Neural progenitor cell (in vitro differentiated cells): ENCODE measurements at regions not wholly inside any gene's neighbourhood (a gene's known extent, or its start where the extent isn't known, plus 50 kb on each side); places are given as distances from the start of the nearest gene placed in this dataset.

ENCODE experiments used
- EZH2 ChIP-seq: fragments of 200-600 bp; sonication (generic); IDR thresholded peaks from 2 replicates; pipeline ENCODE4 v1.6.1; 2017; ENCODE audit warnings: antibody characterized with exemption, mild to moderate bottlenecking, moderate library complexity
- EZH2phosphoT487 ChIP-seq: fragments of 200-600 bp; sonication (generic); IDR thresholded peaks from 2 replicates; pipeline ENCODE4 v1.6.1; 2017; ENCODE audit warnings: antibody characterized with exemption
- TF ChIP-seq, protein P1 (sequence below): fragments of 200-600 bp; sonication (generic); IDR thresholded peaks from 2 replicates; pipeline ENCODE4 v1.5.1; 2017; ENCODE audit warnings: antibody characterized with exemption, mild to moderate bottlenecking

GRCh38 chr5:104130320-104130719 lies 567.7 kb upstream of the NUDT12 start:
- TF ChIP-seq, protein P1, sequence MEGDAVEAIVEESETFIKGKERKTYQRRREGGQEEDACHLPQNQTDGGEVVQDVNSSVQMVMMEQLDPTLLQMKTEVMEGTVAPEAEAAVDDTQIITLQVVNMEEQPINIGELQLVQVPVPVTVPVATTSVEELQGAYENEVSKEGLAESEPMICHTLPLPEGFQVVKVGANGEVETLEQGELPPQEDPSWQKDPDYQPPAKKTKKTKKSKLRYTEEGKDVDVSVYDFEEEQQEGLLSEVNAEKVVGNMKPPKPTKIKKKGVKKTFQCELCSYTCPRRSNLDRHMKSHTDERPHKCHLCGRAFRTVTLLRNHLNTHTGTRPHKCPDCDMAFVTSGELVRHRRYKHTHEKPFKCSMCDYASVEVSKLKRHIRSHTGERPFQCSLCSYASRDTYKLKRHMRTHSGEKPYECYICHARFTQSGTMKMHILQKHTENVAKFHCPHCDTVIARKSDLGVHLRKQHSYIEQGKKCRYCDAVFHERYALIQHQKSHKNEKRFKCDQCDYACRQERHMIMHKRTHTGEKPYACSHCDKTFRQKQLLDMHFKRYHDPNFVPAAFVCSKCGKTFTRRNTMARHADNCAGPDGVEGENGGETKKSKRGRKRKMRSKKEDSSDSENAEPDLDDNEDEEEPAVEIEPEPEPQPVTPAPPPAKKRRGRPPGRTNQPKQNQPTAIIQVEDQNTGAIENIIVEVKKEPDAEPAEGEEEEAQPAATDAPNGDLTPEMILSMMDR, result no peak
- TF ChIP-seq EZH2, result no peak
- no peak for TF ChIP-seq EZH2phosphoT487
